Retinal pigment epithelial cell (primary cell): ENCODE measurements at regions not wholly inside any gene's neighbourhood (a gene's known extent, or its start where the extent isn't known, plus 50 kb on each side); places are given as distances from the start of the nearest gene placed in this dataset.

Experiments
- DNase-seq: peaks from one replicate; pipeline ENCODE4 v3.0.0-alpha.2; 2010; ENCODE audit warnings: low read depth
- H3K4me3 ChIP-seq: 2 replicates; pipeline ENCODE4 v1.5.1; 2011; ENCODE audit warnings: mild to moderate bottlenecking, low read length, control low read depth, moderate library complexity
- CTCF ChIP-seq: conservative IDR thresholded peaks from 2 replicates; pipeline ENCODE4 v1.5.1; 2011; ENCODE audit warnings: low read depth, low read length, control low read depth, inconsistent platforms

DNA sequence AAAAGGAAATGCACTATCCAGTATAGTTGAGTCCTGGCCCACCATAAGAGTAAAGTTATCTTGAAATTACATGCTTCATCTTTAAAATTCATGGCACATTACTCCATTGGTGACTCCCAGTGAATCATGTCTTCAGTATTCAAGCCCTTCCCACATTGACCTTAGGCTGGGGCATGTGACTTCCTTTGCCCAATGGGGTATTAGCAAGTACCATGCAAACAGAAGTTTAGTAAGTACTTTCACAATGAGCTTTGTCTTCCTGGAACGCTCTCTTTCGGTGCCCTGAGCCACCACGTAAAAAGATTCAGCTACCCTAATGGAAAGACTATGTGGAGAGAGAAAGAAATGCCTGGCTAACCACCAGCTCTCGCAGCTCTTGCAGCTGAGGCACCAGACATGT lies 235.4 kb downstream of the HNRNPD start:
- H3K4me3 ChIP-seq, result no peak overlapping the region
- TF ChIP-seq CTCF, result no peak
- DNase-seq, result no peak

- TF ChIP-seq CTCF, result no peak
- H3K4me3 ChIP-seq, result no peak overlapping the region
- no peak for DNase-seq
Measured at GRCh38 chr4:82136161-82136801, 237.5 kb downstream of the HNRNPD start.

DNA sequence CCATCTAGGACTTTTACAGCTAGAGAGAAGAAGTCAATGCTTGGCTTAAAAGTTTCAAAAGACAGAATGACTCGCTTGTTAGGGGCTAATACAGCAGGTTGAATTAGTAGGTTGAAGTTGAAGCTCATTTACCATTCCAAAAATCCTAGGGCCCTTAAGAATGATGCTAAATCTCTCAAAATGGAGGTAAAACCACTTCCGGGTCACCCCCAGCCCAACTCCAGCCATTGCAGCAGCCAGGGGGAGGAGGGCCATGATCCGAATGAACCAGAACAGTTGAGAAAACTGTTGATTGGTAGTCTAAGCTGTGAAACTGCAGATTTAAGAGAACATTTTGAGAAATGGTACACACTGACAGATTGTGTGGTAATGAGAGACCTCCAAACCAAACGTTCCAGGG lies 245.4 kb downstream of the HNRNPD start:
- DNase-seq, result no peak
- no peak for TF ChIP-seq CTCF
- H3K4me3 ChIP-seq, result no peak overlapping the region

GRCh38 chr4:82126512-82127040 lies 247.2 kb downstream of the HNRNPD start:
- no peak for TF ChIP-seq CTCF
- DNase-seq, result no peak
- H3K4me3 ChIP-seq, result no peak overlapping the region

- DNase-seq, result no peak
- no peak for TF ChIP-seq CTCF
- no peak overlapping the region for H3K4me3 ChIP-seq
Measured at GRCh38 chr4:82125787-82126297, 247.9 kb downstream of the HNRNPD start.

DNA sequence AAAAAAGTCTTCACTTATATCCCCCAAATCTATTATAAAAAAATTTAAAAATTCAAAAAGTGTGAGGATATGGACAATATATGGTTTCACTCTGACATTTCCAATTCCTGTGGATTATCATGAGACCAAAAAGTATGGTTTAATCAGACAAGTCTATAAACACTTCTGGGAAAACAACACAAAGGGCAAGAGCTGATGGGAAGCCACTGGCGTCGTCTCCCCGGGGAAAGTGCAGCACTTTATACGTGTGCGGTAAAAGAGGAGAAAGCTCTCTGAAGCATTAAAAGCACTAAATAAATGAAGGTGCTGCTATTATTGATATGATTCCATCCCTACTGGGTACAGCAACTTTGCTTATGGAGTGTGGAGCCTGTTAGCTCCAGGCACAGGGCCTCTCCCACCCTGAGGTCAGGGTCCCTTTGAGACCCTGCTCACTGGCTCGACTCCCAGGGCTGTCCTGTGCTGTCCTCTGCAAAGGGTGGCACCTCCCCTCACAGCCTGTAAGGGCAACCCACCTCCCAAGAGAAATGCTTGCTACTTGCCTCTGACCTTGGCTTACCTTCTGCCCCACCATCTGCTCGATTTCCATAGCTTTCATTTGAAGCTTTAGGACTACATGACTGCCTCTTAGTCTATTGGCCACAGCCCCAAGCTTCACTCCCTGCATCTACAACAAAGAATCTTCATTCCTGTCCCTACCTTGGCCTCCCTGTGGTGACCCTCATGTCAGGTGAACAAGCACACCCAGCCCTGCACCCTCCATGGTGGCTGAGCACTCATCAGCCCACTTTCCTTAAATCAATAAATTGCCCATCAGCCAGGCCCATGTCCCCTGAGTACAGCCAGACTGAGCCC lies 248.6 kb downstream of the HNRNPD start:
- no peak overlapping the region for H3K4me3 ChIP-seq
- no peak for TF ChIP-seq CTCF
- no peak for DNase-seq
